ENCODE measurements at regions not wholly inside any gene's neighbourhood (a gene's known extent, or its start where the extent isn't known, plus 50 kb on each side); places are given as distances from the start of the nearest gene placed in this dataset.

- Mint-ChIP-seq H3K4me3 (no peak overlapping the region), H3K27ac (no peak overlapping the region), H3K4me1 (ENCODE audit: low read depth in 2 of 2) (no peaks in the 10 kb centered on the region), H3K36me3 (peaks cover 10% of the 10 kb centered on the region), H3K9me3 (peaks cover 18% of the 10 kb centered on the region), H3K27me3 (no peaks in the 10 kb centered on the region)
- no peak for ATAC-seq
- no peak for DNase-seq (ENCODE audit: low spot score)
Observed at GRCh38 chr2:150042500-150043171, 444.8 kb downstream of the RND3 start.

DNA sequence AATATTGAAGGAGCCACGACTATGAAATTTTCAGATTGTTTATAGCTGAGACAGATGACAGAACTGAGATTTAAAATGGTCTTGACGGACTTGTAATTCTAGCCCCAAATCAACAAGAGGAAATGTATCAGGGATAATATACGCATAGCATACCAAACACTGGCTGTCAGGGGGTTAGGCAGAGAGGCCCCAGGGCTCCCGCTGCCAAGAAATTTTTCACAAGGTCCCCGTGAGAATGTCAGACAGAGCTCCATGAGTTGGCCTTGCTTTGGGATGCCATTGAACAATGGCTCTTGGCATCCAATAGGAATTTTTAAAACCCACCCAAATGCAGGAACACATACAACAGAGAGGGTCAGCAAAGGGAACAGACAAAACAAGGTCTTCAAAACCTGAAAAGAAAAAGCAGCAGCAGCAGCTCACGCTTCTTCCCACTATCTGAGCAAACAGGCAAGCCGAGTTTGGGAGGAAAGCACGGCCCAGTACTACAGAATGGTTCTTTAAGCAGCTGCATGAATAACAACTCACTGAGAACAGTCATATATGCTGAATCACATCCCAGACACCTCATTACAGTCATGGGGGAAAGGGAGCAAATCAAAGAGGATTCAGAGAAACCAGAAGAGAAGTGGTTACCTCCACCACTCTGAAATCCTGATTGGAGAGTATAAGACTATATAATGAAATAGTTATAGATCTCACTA, 445.6 kb downstream of the RND3 start:
- Mint-ChIP-seq H3K4me3 (no peak overlapping the region), H3K36me3 (peaks cover 10% of the 10 kb centered on the region), H3K27me3 (no peaks in the 10 kb centered on the region), H3K9me3 (peaks cover 18% of the 10 kb centered on the region), H3K27ac (no peak overlapping the region), H3K4me1 (ENCODE audit: low read depth in 2 of 2) (no peaks in the 10 kb centered on the region)
- ATAC-seq (no peak), DNase-seq (ENCODE audit: low spot score) (no peak)

GRCh38 chr2:150036622-150037021, 449.0 kb upstream of the MMADHC start:
- Mint-ChIP-seq H3K36me3 (peaks cover 4% of the 10 kb centered on the region), H3K4me3 (no peak overlapping the region), H3K4me1 (ENCODE audit: low read depth in 2 of 2) (no peaks in the 10 kb centered on the region), H3K27me3 (no peaks in the 10 kb centered on the region), H3K9me3 (peaks cover 16% of the 10 kb centered on the region), H3K27ac (no peak overlapping the region)
- ATAC-seq (no peak), DNase-seq (ENCODE audit: low spot score) (no peak)

GRCh38 chr2:150034665-150035064, 447.1 kb upstream of the MMADHC start:
- Mint-ChIP-seq H3K27me3 (no peaks in the 10 kb centered on the region), H3K4me1 (ENCODE audit: low read depth in 2 of 2) (no peaks in the 10 kb centered on the region), H3K9me3 (peaks cover 14% of the 10 kb centered on the region), H3K27ac (no peak overlapping the region), H3K4me3 (no peak overlapping the region), H3K36me3 (peaks cover 4% of the 10 kb centered on the region)
- DNase-seq (ENCODE audit: low spot score) (no peak), ATAC-seq (no peak)

DNA sequence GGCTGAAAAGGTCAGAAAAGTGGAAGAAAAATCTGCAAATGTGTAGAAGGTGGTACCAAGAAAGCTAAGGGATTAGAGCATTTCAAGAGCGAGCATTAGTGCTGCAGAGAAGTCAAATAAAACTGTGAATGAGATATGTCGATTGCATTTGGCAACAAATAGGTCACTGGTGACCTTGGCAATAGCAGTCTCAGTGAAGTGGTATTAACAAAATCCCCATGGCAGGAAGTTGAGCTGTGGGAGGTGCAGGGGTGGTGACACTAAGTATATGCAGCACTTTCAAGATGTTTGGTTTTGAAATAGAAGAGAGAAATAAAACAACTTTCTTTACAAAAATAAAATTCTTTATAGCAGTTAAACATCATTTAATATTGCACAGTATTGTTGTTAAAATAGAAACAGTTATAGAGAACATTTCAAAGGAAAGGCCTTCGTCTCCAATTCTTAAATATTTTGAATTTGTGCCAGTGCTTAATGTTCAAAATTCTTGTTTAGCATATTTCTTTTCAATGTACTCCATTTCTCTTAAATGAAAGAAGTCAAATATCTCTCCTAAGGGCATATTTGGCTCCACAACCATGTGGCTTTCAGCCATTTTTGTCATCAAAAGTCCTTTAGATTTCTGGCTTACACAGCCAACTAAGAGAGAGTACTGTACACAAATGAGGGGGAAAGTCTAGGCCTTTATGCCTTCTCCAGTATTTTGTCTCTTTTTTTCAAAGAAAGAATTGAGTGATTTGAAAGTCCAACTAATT, 443.0 kb upstream of the MMADHC start:
- no peak overlapping the region for H3K27ac Mint-ChIP-seq
- no peaks in the 10 kb centered on the region for H3K4me1 Mint-ChIP-seq (ENCODE audit: low read depth in 2 of 2)
- no peak for DNase-seq (ENCODE audit: low spot score)
- H3K27me3 Mint-ChIP-seq = no peaks in the 10 kb centered on the region
- ATAC-seq = no peak
- no peaks in the 10 kb centered on the region for H3K36me3 Mint-ChIP-seq
- H3K4me3 Mint-ChIP-seq = no peak overlapping the region
- H3K9me3 Mint-ChIP-seq = peaks cover 17% of the 10 kb centered on the region

- Mint-ChIP-seq H3K27ac (no peak overlapping the region), H3K4me3 (no peak overlapping the region), H3K4me1 (ENCODE audit: low read depth in 2 of 2) (no peaks in the 10 kb centered on the region), H3K27me3 (no peaks in the 10 kb centered on the region), H3K36me3 (no peaks in the 10 kb centered on the region), H3K9me3 (peaks cover 11% of the 10 kb centered on the region)
- no peak for DNase-seq (ENCODE audit: low spot score)
- ATAC-seq = no peak
Observed at GRCh38 chr2:150028322-150028721, 440.7 kb upstream of the MMADHC start.

GRCh38 chr2:150027164-150027563, 439.6 kb upstream of the MMADHC start:
- no peaks in the 10 kb centered on the region for H3K4me1 Mint-ChIP-seq (ENCODE audit: low read depth in 2 of 2)
- H3K27me3 Mint-ChIP-seq = no peaks in the 10 kb centered on the region
- no peak overlapping the region for H3K27ac Mint-ChIP-seq
- DNase-seq (ENCODE audit: low spot score) = no peak
- H3K36me3 Mint-ChIP-seq = no peaks in the 10 kb centered on the region
- no peak for ATAC-seq
- no peak overlapping the region for H3K4me3 Mint-ChIP-seq
- peaks cover 14% of the 10 kb centered on the region for H3K9me3 Mint-ChIP-seq

DNA sequence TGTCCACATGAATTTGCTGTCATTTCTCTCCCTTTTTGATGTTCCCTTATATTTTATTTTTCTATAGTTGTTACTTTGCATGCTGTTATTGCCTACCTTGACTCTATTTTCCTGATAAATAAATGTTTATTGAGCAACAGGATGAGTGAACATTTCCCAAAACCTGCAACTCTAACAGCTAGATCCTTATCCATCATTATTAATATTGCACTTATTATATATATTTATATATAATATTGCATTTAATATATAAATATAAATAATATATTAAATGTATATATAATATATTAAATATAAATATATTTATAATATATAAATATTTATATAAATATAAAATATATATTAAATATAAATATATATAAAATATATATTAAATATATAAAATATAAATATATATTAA, 436.1 kb upstream of the MMADHC start:
- Mint-ChIP-seq H3K4me1 (ENCODE audit: low read depth in 2 of 2) (no peaks in the 10 kb centered on the region), H3K27ac (no peak overlapping the region), H3K4me3 (no peak overlapping the region), H3K27me3 (no peaks in the 10 kb centered on the region), H3K9me3 (peaks cover 4% of the 10 kb centered on the region), H3K36me3 (no peaks in the 10 kb centered on the region)
- DNase-seq (ENCODE audit: low spot score) = no peak
- no peak for ATAC-seq

DNA sequence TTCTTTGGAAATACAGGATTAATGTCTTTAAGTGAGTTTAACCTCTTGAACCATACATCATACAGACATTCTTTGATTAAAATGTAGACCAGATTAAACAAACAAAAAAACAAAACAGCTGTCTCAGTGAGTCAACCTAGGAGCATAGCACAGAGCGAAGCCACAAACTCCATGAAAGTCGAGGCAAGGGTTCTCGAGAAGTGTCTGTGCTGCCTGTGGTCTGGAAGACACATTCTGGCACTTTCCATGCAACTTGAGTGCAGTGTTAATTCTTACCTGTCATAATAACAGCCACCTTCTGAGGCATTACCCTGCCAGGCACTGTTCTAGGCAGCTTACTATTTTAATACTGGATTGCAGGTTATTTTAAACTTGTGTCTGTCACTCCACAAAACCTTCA, 435.5 kb upstream of the MMADHC start:
- DNase-seq (ENCODE audit: low spot score) = no peak
- peak in 1 of 2 donors; percentile 50 for ATAC-seq
- H3K4me1 Mint-ChIP-seq (ENCODE audit: low read depth in 2 of 2) = no peaks in the 10 kb centered on the region
- peaks cover 4% of the 10 kb centered on the region for H3K9me3 Mint-ChIP-seq
- no peak overlapping the region for H3K4me3 Mint-ChIP-seq
- H3K36me3 Mint-ChIP-seq = no peaks in the 10 kb centered on the region
- H3K27me3 Mint-ChIP-seq = no peaks in the 10 kb centered on the region
- no peak overlapping the region for H3K27ac Mint-ChIP-seq

DNA sequence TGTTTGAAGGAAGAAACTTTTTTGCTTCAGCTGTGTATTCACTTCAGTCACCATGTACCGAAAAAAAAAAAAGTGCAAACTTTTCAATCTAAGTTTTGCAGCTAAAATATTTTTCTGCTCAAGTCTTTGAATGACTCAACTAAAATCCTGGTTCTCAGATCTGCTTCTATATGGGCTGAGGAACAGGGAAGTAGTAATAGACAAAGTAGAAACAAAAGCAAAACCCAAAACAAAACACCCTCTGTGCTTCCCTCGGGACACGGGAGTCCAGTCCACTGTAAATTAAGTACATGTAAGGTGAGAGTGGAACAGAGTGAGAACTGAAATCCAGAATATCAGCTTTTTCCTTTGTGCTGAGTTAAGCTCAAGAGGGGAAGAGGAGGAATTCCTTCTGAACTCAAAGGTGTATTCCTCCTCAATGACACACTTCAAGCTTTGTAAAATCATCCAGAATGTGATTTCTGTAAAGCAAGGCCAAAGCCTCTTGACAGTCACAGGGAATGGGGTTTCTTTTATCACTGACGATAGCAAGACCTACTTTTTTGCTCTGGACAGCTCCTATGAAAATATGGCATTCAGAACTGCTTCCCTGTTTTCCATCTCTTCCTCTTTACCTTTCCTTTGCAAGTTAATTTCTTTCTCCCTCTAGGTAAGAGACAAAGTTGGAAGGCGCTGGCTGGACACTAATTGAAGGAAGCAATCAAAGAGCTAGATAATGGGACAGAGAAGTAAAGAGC, 433.5 kb upstream of the MMADHC start:
- Mint-ChIP-seq H3K36me3 (no peaks in the 10 kb centered on the region), H3K4me3 (no peak overlapping the region), H3K4me1 (ENCODE audit: low read depth in 2 of 2) (no peaks in the 10 kb centered on the region), H3K9me3 (peaks cover 16% of the 10 kb centered on the region), H3K27me3 (no peaks in the 10 kb centered on the region), H3K27ac (no peak overlapping the region)
- no peak for ATAC-seq
- DNase-seq (ENCODE audit: low spot score) = no peak

- H3K9me3 Mint-ChIP-seq = peaks cover 16% of the 10 kb centered on the region
- no peaks in the 10 kb centered on the region for H3K36me3 Mint-ChIP-seq
- ATAC-seq (no peak), DNase-seq (ENCODE audit: low spot score) (no peak)
- H3K4me3 Mint-ChIP-seq = no peak overlapping the region
- no peak overlapping the region for H3K27ac Mint-ChIP-seq
- no peaks in the 10 kb centered on the region for H3K4me1 Mint-ChIP-seq (ENCODE audit: low read depth in 2 of 2)
- no peaks in the 10 kb centered on the region for H3K27me3 Mint-ChIP-seq
Observed at GRCh38 chr2:150020221-150020620, 432.6 kb upstream of the MMADHC start.

GRCh38 chr2:150019063-150019462, 431.5 kb upstream of the MMADHC start:
- H3K27me3 Mint-ChIP-seq = no peaks in the 10 kb centered on the region
- H3K4me3 Mint-ChIP-seq = no peak overlapping the region
- no peaks in the 10 kb centered on the region for H3K4me1 Mint-ChIP-seq (ENCODE audit: low read depth in 2 of 2)
- H3K36me3 Mint-ChIP-seq = no peaks in the 10 kb centered on the region
- ATAC-seq (no peak), DNase-seq (ENCODE audit: low spot score) (no peak)
- no peak overlapping the region for H3K27ac Mint-ChIP-seq
- H3K9me3 Mint-ChIP-seq = peaks cover 16% of the 10 kb centered on the region

DNA sequence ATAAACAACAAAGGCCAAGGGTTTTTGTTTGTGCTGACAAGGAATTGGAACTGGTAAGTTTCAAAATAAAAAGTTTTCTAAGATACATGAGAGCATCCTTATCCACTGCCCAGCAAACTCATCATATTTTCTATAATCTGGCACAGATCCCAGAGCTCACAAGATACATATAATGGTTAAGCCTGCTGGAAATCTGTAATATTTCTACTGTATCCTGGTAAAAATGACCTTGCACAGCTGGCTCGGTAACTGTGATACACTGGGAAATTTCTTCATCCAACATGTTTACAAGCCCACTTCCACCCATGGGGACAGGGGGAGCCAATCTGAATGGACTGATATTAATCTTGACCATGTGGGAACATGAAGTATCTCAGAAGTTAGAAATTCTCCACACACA, 425.4 kb upstream of the MMADHC start:
- DNase-seq (ENCODE audit: low spot score) (no peak), ATAC-seq (no peak)
- Mint-ChIP-seq H3K27ac (no peak overlapping the region), H3K9me3 (peaks cover 17% of the 10 kb centered on the region), H3K4me3 (no peak overlapping the region), H3K4me1 (ENCODE audit: low read depth in 2 of 2) (no peaks in the 10 kb centered on the region), H3K36me3 (no peaks in the 10 kb centered on the region), H3K27me3 (no peaks in the 10 kb centered on the region)
